SH-SY5Y (cell line): ENCODE measurements at regions not wholly inside any gene's neighbourhood (a gene's known extent, or its start where the extent isn't known, plus 50 kb on each side); places are given as distances from the start of the nearest gene placed in this dataset.

Source experiments
- GATA2 ChIP-seq: IDR thresholded peaks from 2 replicates; pipeline ENCODE4 v1.6.1; 2011; ENCODE audit warnings: mild to moderate bottlenecking, low read depth, low read length
- GATA3 ChIP-seq: IDR thresholded peaks from 2 replicates; pipeline ENCODE4 v1.6.1; 2011; ENCODE audit warnings: low read depth, mild to moderate bottlenecking, low read length, moderate library complexity

DNA sequence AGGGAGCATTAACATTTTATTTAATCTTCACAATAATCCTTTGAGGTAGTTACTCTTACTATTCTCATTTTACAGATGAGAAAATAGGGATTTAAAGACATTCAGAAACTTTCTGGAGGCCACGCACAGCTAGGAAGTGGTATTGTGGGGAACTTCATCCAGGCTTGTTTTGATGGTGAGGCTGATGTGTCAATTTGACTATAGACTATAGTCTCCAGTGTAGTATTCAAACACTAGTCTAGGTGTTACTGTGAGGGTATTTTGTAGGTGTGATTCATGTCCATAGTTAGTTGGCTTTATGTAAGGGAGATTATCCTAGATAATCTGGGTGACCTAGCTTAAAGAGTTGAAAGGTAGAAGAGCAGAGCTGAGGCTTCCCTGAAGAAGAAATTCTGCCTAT is 54.1 kb upstream of the ELL2 start:
- TF ChIP-seq GATA3, result no peak
- no peak for TF ChIP-seq GATA2
